Panc1 (cell line): ENCODE measurements at regions not wholly inside any gene's neighbourhood (a gene's known extent, or its start where the extent isn't known, plus 50 kb on each side); places are given as distances from the start of the nearest gene placed in this dataset.

ENCODE experiments used
- ATAC-seq: fragments of 200-7000 bp; cut with Tn5 transposase; 2 replicates; pipeline ENCODE4 v1.9.1; 2020; ENCODE audit warnings: mild to moderate bottlenecking, moderate library complexity
- BruUV-seq: library from RNA; stranded (reverse); fragments of 400-500 nt; replicated peaks from 2 replicates; lab custom pipeline; 2021; lab: Mats Ljungman, UMichigan
- CTCF ChIA-PET: fragments of 300-600 bp; sonication (Branson Sonifier 250); formaldehyde crosslinking; loops from one replicate; lab custom pipeline; 2022; ENCODE audit warnings: antibody characterized with exemption; lab: Charles Lee
- POLR2A ChIA-PET: fragments of 300-600 bp; sonication (Branson Sonifier 250); formaldehyde crosslinking; loops from one replicate; lab custom pipeline; 2022; ENCODE audit warnings: antibody characterized with exemption; lab: Charles Lee
- DNase-seq: peaks from one replicate; pipeline ENCODE4 v3.0.0-alpha.2; 2010; ENCODE audit warnings: low read depth, low spot score
- H3K27ac ChIP-seq: 2 replicates; pipeline ENCODE4 v1.5.1; 2011; ENCODE audit warnings: mild to moderate bottlenecking, low read length, inconsistent platforms
- H3K27me3 ChIP-seq: fragments of 200-500 bp; sonication (Bioruptor generic); 2 replicates; pipeline ENCODE4 v1.6.0; 2014; ENCODE audit warnings: low read length, inconsistent platforms; ENCODE audit not compliant: control insufficient read depth, insufficient read depth
- H3K36me3 ChIP-seq: fragments of 200-500 bp; sonication (Bioruptor generic); 2 replicates; pipeline ENCODE4 v1.5.1; 2014; ENCODE audit warnings: inconsistent platforms, mild to moderate bottlenecking, low read length, moderate library complexity; ENCODE audit not compliant: control insufficient read depth, insufficient read depth
- H3K4me1 ChIP-seq: 2 replicates; pipeline ENCODE4 v1.5.1; 2011; ENCODE audit warnings: inconsistent platforms, mild to moderate bottlenecking, low read length, moderate library complexity; ENCODE audit not compliant: control insufficient read depth, insufficient read depth
- H3K4me3 ChIP-seq, 2 experiments: 2 replicates each; pipeline ENCODE4 v1.5.1; 2011 to 2012; ENCODE audit warnings: low read depth in 2 of 2, low read length in 2 of 2, mild to moderate bottlenecking in 2 of 2, inconsistent platforms in 1 of 2, moderate library complexity in 1 of 2
- H3K9me3 ChIP-seq: fragments of 200-500 bp; sonication (Bioruptor generic); 2 replicates; pipeline ENCODE4 v1.5.1; 2014; ENCODE audit warnings: low read depth, mild to moderate bottlenecking, inconsistent platforms, low read length, moderate library complexity; ENCODE audit not compliant: control insufficient read depth, insufficient read depth
- CTCF ChIP-seq: fragments of 450-650 bp; IDR thresholded peaks from 2 replicates; pipeline ENCODE4 v1.5.1; 2017; ENCODE audit warnings: mild to moderate bottlenecking
- POLR2AphosphoS5 ChIP-seq: IDR thresholded peaks from 2 replicates; pipeline ENCODE4 v1.6.1; 2012; ENCODE audit warnings: mild to moderate bottlenecking, low read depth, low read length, moderate library complexity
- REST ChIP-seq, 2 experiments: IDR thresholded peaks; 2 replicates each; pipeline ENCODE4 v1.6.1; 2011 to 2012; ENCODE audit warnings: low read depth in 2 of 2, control low read depth in 1 of 2, low read length in 1 of 2, mild to moderate bottlenecking in 1 of 2, moderate library complexity in 1 of 2; ENCODE audit not compliant: insufficient read depth in 1 of 2
- SIN3A ChIP-seq: IDR thresholded peaks from 2 replicates; pipeline ENCODE4 v1.6.1; 2012; ENCODE audit warnings: low read depth, mild to moderate bottlenecking, low read length, moderate library complexity, borderline replicate concordance; ENCODE audit not compliant: insufficient read depth
- TCF7L2 ChIP-seq: IDR thresholded peaks from 2 replicates; pipeline ENCODE4 v1.6.1; 2011; ENCODE audit warnings: mild to moderate bottlenecking, low read depth, low read length, inconsistent platforms
- in situ Hi-C: cut with HindIII; loops from 2 replicates; pipeline ENCODE4 v1.10.0; 2016; ENCODE audit warnings: low sequenced_read_pairs, low pct_unique_long_range_greater_than_20kb
- intact Hi-C: fragments of 100-400 bp; cut with micrococcal nuclease; formaldehyde crosslinking; loops from one replicate; pipeline ENCODE4 v1.10.0; 2022; ENCODE audit not compliant: unreplicated experiment

GRCh38 chr5:115461506-115462290, 82.9 kb downstream of the FEM1C start:
- no TSS peak for BruUV-seq
- intact Hi-C loops: no loop called here
- no peaks in the 10 kb centered on the region for H3K9me3 ChIP-seq
- ATAC-seq (no peak), DNase-seq (no peak)
- H3K27me3 ChIP-seq: no peaks in the 10 kb centered on the region
- H3K4me3 ChIP-seq: no peak overlapping the region
- no peaks in the 10 kb centered on the region for H3K4me1 ChIP-seq
- no peaks in the 10 kb centered on the region for H3K36me3 ChIP-seq
- H3K27ac ChIP-seq: no peak overlapping the region
- in situ Hi-C loops: no loop called here
- ChIA-PET POLR2A (no interaction called here), CTCF (no interaction called here)
- no peak for TF ChIP-seq TCF7L2
- TF ChIP-seq REST (IDR thresholded peaks at IDR 0.05; ENCODE audit: insufficient read depth in 1 of 2, low read depth in 2 of 2, low read length in 1 of 2): no peak

GRCh38 chr5:115461093-115461492, 83.5 kb downstream of the FEM1C start:
- H3K4me1 ChIP-seq: no peaks in the 10 kb centered on the region
- no peaks in the 10 kb centered on the region for H3K36me3 ChIP-seq
- no peaks in the 10 kb centered on the region for H3K27me3 ChIP-seq
- DNase-seq: no peak
- intact Hi-C loops: no loop called here
- no peak overlapping the region for H3K4me3 ChIP-seq
- no peaks in the 10 kb centered on the region for H3K9me3 ChIP-seq
- in situ Hi-C loops: no loop called here
- ATAC-seq: no peak
- ChIA-PET CTCF (no interaction called here), POLR2A (no interaction called here)
- BruUV-seq: no TSS peak
- TF ChIP-seq REST (IDR thresholded peaks at IDR 0.05; ENCODE audit: insufficient read depth in 1 of 2, low read depth in 2 of 2, low read length in 1 of 2): no peak
- TF ChIP-seq POLR2AphosphoS5: no peak
- no peak for TF ChIP-seq SIN3A
- TF ChIP-seq TCF7L2: no peak
- no peak for TF ChIP-seq CTCF
- H3K27ac ChIP-seq: no peak overlapping the region
